CD4-positive, CD25-positive, alpha-beta regulatory T cell (primary cell): ENCODE measurements at regions not wholly inside any gene's neighbourhood (a gene's known extent, or its start where the extent isn't known, plus 50 kb on each side); places are given as distances from the start of the nearest gene placed in this dataset.

Experiments
- ATAC-seq, 2 donors: fragments of 150-1000 bp; cut with Tn5 transposase; one replicate each; pipeline ENCODE4 v1.10.0; 2021; ENCODE audit warnings: low read depth in 2 of 2, moderate number of reproducible peaks in 2 of 2, moderate library complexity in 1 of 2
- DNase-seq, 3 donors: peaks; one replicate each; pipeline versions ENCODE4 v3.0.0 to v3.0.0-alpha.2; 2012 to 2022; ENCODE audit warnings: mixed read lengths in 1 of 3
- H3K27ac ChIP-seq: one replicate; pipeline ENCODE4 v1.7.0; 2013; ENCODE audit warnings: mild to moderate bottlenecking, low read length; ENCODE audit not compliant: insufficient read depth, poor library complexity, severe bottlenecking
- H3K27me3 ChIP-seq: one replicate; pipeline ENCODE4 v1.7.0; 2013; ENCODE audit warnings: low read length; ENCODE audit not compliant: control insufficient read depth, insufficient read depth
- H3K36me3 ChIP-seq: one replicate; pipeline ENCODE4 v1.7.0; 2013; ENCODE audit warnings: mild to moderate bottlenecking, low read length, moderate library complexity; ENCODE audit not compliant: control insufficient read depth, insufficient read depth
- H3K4me1 ChIP-seq: 2 replicates; pipeline ENCODE4 v1.7.0; 2013; ENCODE audit warnings: mild to moderate bottlenecking, low read length; ENCODE audit not compliant: insufficient read depth, control insufficient read depth, poor library complexity, severe bottlenecking
- H3K4me3 ChIP-seq: one replicate; pipeline ENCODE4 v1.7.0; 2013; ENCODE audit warnings: low read depth, mild to moderate bottlenecking, low read length, moderate library complexity
- H3K9me3 ChIP-seq, 2 experiments: 1 replicate in 1 of 2; 2 replicates in 1 of 2; pipeline ENCODE4 v1.7.0; 2013; ENCODE audit warnings: low read length in 2 of 2, mild to moderate bottlenecking in 1 of 2, moderate library complexity in 1 of 2; ENCODE audit not compliant: control insufficient read depth in 2 of 2
- H3K27ac Mint-ChIP-seq, 3 donors: one replicate each; pipeline ENCODE4 v1.8.0; 2020 to 2022; ENCODE audit warnings: mild to moderate bottlenecking in 3 of 3, mixed read lengths in 3 of 3, moderate library complexity in 2 of 3
- H3K27me3 Mint-ChIP-seq: one replicate; pipeline ENCODE4 v1.8.0; 2022; ENCODE audit warnings: mild to moderate bottlenecking, mixed read lengths
- H3K36me3 Mint-ChIP-seq: one replicate; pipeline ENCODE4 v1.8.0; 2020; ENCODE audit warnings: mixed read lengths
- H3K4me1 Mint-ChIP-seq, 4 donors: one replicate each; pipeline ENCODE4 v1.8.0; 2020 to 2022; ENCODE audit warnings: mixed read lengths in 4 of 4, mild to moderate bottlenecking in 1 of 4
- H3K4me3 Mint-ChIP-seq, 4 donors: one replicate each; pipeline ENCODE4 v1.8.0; 2020 to 2022; ENCODE audit warnings: mild to moderate bottlenecking in 4 of 4, mixed read lengths in 4 of 4, moderate library complexity in 3 of 4
- H3K9me3 Mint-ChIP-seq, 7 donors: one replicate each; pipeline ENCODE4 v1.8.0; 2020 to 2022; ENCODE audit warnings: mixed read lengths in 7 of 7, mild to moderate bottlenecking in 3 of 7, moderate library complexity in 2 of 7

DNA sequence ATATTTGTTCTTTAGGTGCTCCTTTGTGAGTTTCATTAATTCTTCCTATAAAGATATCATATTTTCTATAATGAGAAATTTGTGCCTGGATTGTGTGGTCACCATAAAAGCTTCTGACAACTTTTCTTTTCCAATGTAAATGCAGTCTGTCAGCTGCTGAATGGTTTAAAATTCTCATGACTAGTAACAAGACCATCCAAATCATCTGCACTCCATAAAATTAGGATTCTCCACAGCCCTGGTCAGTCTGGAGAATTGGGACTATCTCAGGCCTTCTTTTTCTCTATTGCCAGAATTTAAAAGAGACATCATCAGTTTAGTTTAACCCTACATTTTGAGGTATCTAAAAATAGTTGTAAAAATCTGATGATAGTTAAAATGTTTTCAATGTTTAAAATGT is 180.9 kb downstream of the DTWD1 start:
- no peak overlapping the region for H3K4me3 ChIP-seq
- H3K4me1 ChIP-seq, result no peaks in the 10 kb centered on the region
- Mint-ChIP-seq H3K9me3 (peaks cover 0 to 20% (median 11%) of the 10 kb centered on the region in 7 donors), H3K27ac (no peak overlapping the region), H3K36me3 (no peaks in the 10 kb centered on the region), H3K4me3 (no peak overlapping the region), H3K27me3 (peaks cover 8% of the 10 kb centered on the region), H3K4me1 (no peaks in the 10 kb centered on the region)
- no peak for ATAC-seq
- H3K36me3 ChIP-seq, result no peaks in the 10 kb centered on the region
- no peak overlapping the region for H3K27ac ChIP-seq
- no peak for DNase-seq
- peaks cover 2% of the 10 kb centered on the region for H3K27me3 ChIP-seq
- no peaks in the 10 kb centered on the region for H3K9me3 ChIP-seq
